ENCODE measurements at regions not wholly inside any gene's neighbourhood (a gene's known extent, or its start where the extent isn't known, plus 50 kb on each side); places are given as distances from the start of the nearest gene placed in this dataset.

- no peak for DNase-seq
- POLR2A ChIA-PET, result no interaction called here
- H3K4me1 ChIP-seq (ENCODE audit: insufficient read depth, low read length), result no peaks in the 10 kb centered on the region
- Mint-ChIP-seq H3K36me3 (no peaks in the 10 kb centered on the region), H3K4me1 (no peaks in the 10 kb centered on the region), H3K9me3 (no peaks in the 10 kb centered on the region), H3K27me3 (peaks cover 4 to 6% of the 10 kb centered on the region in 2 donors), H3K4me3 (no peak overlapping the region), H3K27ac (peak overlapping the region in 1 of 8 donors; percentile 71)
- CTCF ChIA-PET, result no interaction called here
- H3K4me3 ChIP-seq (ENCODE audit: low read length), result no peak overlapping the region
- H3K27ac ChIP-seq (ENCODE audit: low read depth, low read length), result no peak overlapping the region
- no peaks in the 10 kb centered on the region for H3K9me3 ChIP-seq (ENCODE audit: low read length)
- no peaks in the 10 kb centered on the region for H3K27me3 ChIP-seq (ENCODE audit: insufficient read depth, low read length, poor library complexity, severe bottlenecking)
- no peaks in the 10 kb centered on the region for H3K36me3 ChIP-seq (ENCODE audit: insufficient read depth, low read length)
These were observed 168.6 kb upstream of the IQSEC1 start for GRCh38 chr3:13241621-13242363.

- H3K36me3 ChIP-seq (ENCODE audit: insufficient read depth, low read length), result no peaks in the 10 kb centered on the region
- Mint-ChIP-seq H3K36me3 (no peaks in the 10 kb centered on the region), H3K9me3 (no peaks in the 10 kb centered on the region), H3K4me3 (no peak overlapping the region), H3K27ac (no peak overlapping the region), H3K27me3 (peaks cover 4 to 6% of the 10 kb centered on the region in 2 donors), H3K4me1 (peaks cover under 1% of the 10 kb centered on the region in 3 donors)
- no peaks in the 10 kb centered on the region for H3K9me3 ChIP-seq (ENCODE audit: low read length)
- H3K27ac ChIP-seq (ENCODE audit: low read depth, low read length), result no peak overlapping the region
- no peak for DNase-seq
- POLR2A ChIA-PET, result no interaction called here
- no peaks in the 10 kb centered on the region for H3K4me1 ChIP-seq (ENCODE audit: insufficient read depth, low read length)
- CTCF ChIA-PET, result no interaction called here
- no peak overlapping the region for H3K4me3 ChIP-seq (ENCODE audit: low read length)
- no peaks in the 10 kb centered on the region for H3K27me3 ChIP-seq (ENCODE audit: insufficient read depth, low read length, poor library complexity, severe bottlenecking)
These were observed 167.8 kb upstream of the IQSEC1 start for GRCh38 chr3:13240928-13241618.

GRCh38 chr3:13239467-13239760 is 166.2 kb upstream of the IQSEC1 start:
- Mint-ChIP-seq H3K4me1 (peaks cover 16 to 17% (median 17%) of the 10 kb centered on the region in 3 donors), H3K4me3 (no peak overlapping the region), H3K27ac (no peak overlapping the region), H3K36me3 (no peaks in the 10 kb centered on the region), H3K27me3 (peaks cover 6 to 11% of the 10 kb centered on the region in 2 donors), H3K9me3 (no peaks in the 10 kb centered on the region)
- peaks cover 15% of the 10 kb centered on the region for H3K4me1 ChIP-seq (ENCODE audit: insufficient read depth, low read length)
- H3K9me3 ChIP-seq (ENCODE audit: low read length), result no peaks in the 10 kb centered on the region
- H3K27ac ChIP-seq (ENCODE audit: low read depth, low read length), result no peak overlapping the region
- H3K36me3 ChIP-seq (ENCODE audit: insufficient read depth, low read length), result no peaks in the 10 kb centered on the region
- ChIA-PET POLR2A (no interaction called here), CTCF (no interaction called here)
- DNase-seq, result no peak
- no peaks in the 10 kb centered on the region for H3K27me3 ChIP-seq (ENCODE audit: insufficient read depth, low read length, poor library complexity, severe bottlenecking)
- no peak overlapping the region for H3K4me3 ChIP-seq (ENCODE audit: low read length)

GRCh38 chr3:13238687-13239466 is 165.6 kb upstream of the IQSEC1 start:
- Mint-ChIP-seq H3K4me3 (peak overlapping the region in 1 of 7 donors; percentile 67), H3K27ac (no peak overlapping the region), H3K4me1 (peaks cover 21 to 23% (median 22%) of the 10 kb centered on the region in 3 donors), H3K27me3 (peaks cover 6 to 14% of the 10 kb centered on the region in 2 donors), H3K36me3 (no peaks in the 10 kb centered on the region), H3K9me3 (no peaks in the 10 kb centered on the region)
- no peaks in the 10 kb centered on the region for H3K9me3 ChIP-seq (ENCODE audit: low read length)
- POLR2A ChIA-PET, result no interaction called here
- CTCF ChIA-PET, result no interaction called here
- peaks cover 20% of the 10 kb centered on the region for H3K4me1 ChIP-seq (ENCODE audit: insufficient read depth, low read length)
- H3K36me3 ChIP-seq (ENCODE audit: insufficient read depth, low read length), result no peaks in the 10 kb centered on the region
- DNase-seq, result no peak
- no peaks in the 10 kb centered on the region for H3K27me3 ChIP-seq (ENCODE audit: insufficient read depth, low read length, poor library complexity, severe bottlenecking)
- H3K27ac ChIP-seq (ENCODE audit: low read depth, low read length), result no peak overlapping the region
- H3K4me3 ChIP-seq (ENCODE audit: low read length), result no peak overlapping the region

GRCh38 chr3:13237776-13238490 is 164.7 kb upstream of the IQSEC1 start:
- no peak overlapping the region for H3K4me3 ChIP-seq (ENCODE audit: low read length)
- POLR2A ChIA-PET, result no interaction called here
- no peak for DNase-seq
- Mint-ChIP-seq H3K9me3 (no peaks in the 10 kb centered on the region), H3K27me3 (peaks cover 8 to 20% of the 10 kb centered on the region in 2 donors), H3K27ac (no peak overlapping the region), H3K36me3 (no peaks in the 10 kb centered on the region), H3K4me1 (peaks cover 27 to 31% (median 27%) of the 10 kb centered on the region in 3 donors), H3K4me3 (peak overlapping the region in 2 of 7 donors; percentile 23 to 31)
- H3K4me1 ChIP-seq (ENCODE audit: insufficient read depth, low read length), result peaks cover 28% of the 10 kb centered on the region
- H3K27ac ChIP-seq (ENCODE audit: low read depth, low read length), result no peak overlapping the region
- H3K9me3 ChIP-seq (ENCODE audit: low read length), result no peaks in the 10 kb centered on the region
- CTCF ChIA-PET, result no interaction called here
- no peaks in the 10 kb centered on the region for H3K36me3 ChIP-seq (ENCODE audit: insufficient read depth, low read length)
- H3K27me3 ChIP-seq (ENCODE audit: insufficient read depth, low read length, poor library complexity, severe bottlenecking), result no peaks in the 10 kb centered on the region

- Mint-ChIP-seq H3K36me3 (no peaks in the 10 kb centered on the region), H3K9me3 (no peaks in the 10 kb centered on the region), H3K27ac (no peak overlapping the region), H3K4me1 (peaks cover 29 to 35% (median 32%) of the 10 kb centered on the region in 3 donors), H3K4me3 (no peak overlapping the region), H3K27me3 (peaks cover 8 to 23% of the 10 kb centered on the region in 2 donors)
- no peaks in the 10 kb centered on the region for H3K36me3 ChIP-seq (ENCODE audit: insufficient read depth, low read length)
- no peak overlapping the region for H3K4me3 ChIP-seq (ENCODE audit: low read length)
- POLR2A ChIA-PET, result no interaction called here
- no peaks in the 10 kb centered on the region for H3K9me3 ChIP-seq (ENCODE audit: low read length)
- H3K27ac ChIP-seq (ENCODE audit: low read depth, low read length), result no peak overlapping the region
- no peak for DNase-seq
- no peaks in the 10 kb centered on the region for H3K27me3 ChIP-seq (ENCODE audit: insufficient read depth, low read length, poor library complexity, severe bottlenecking)
- H3K4me1 ChIP-seq (ENCODE audit: insufficient read depth, low read length), result peaks cover 28% of the 10 kb centered on the region
- CTCF ChIA-PET, result interaction anchor here (1.3 kb wide), 1 partner anchor 10 kb away, joined by 3 read pairs; no protein-coding TSS in a partner anchor
These were observed 163.4 kb upstream of the IQSEC1 start for GRCh38 chr3:13236557-13237173.

- no peaks in the 10 kb centered on the region for H3K36me3 ChIP-seq (ENCODE audit: insufficient read depth, low read length)
- H3K27me3 ChIP-seq (ENCODE audit: insufficient read depth, low read length, poor library complexity, severe bottlenecking), result no peaks in the 10 kb centered on the region
- Mint-ChIP-seq H3K9me3 (no peaks in the 10 kb centered on the region), H3K36me3 (no peaks in the 10 kb centered on the region), H3K27me3 (peaks cover 7 to 23% of the 10 kb centered on the region in 2 donors), H3K4me1 (peaks cover 29 to 35% (median 32%) of the 10 kb centered on the region in 3 donors), H3K27ac (peak overlapping the region in 2 of 8 donors; percentile 17 to 33), H3K4me3 (peak overlapping the region in 3 of 7 donors; percentile 16 to 45 (median 33))
- CTCF ChIA-PET, result interaction anchor here (1.3 kb wide), 2 partner anchors 11 to 35 kb away, joined by 3 read pairs; no protein-coding TSS in a partner anchor
- no peak overlapping the region for H3K27ac ChIP-seq (ENCODE audit: low read depth, low read length)
- H3K4me1 ChIP-seq (ENCODE audit: insufficient read depth, low read length), result peaks cover 28% of the 10 kb centered on the region
- POLR2A ChIA-PET, result no interaction called here
- H3K9me3 ChIP-seq (ENCODE audit: low read length), result no peaks in the 10 kb centered on the region
- DNase-seq, result no peak
- H3K4me3 ChIP-seq (ENCODE audit: low read length), result no peak overlapping the region
These were observed 162.7 kb upstream of the IQSEC1 start for GRCh38 chr3:13235897-13236296.

Data from CD8-positive, alpha-beta memory T cell (primary cell).